GM06990 (cell line): ENCODE measurements at regions not wholly inside any gene's neighbourhood (a gene's known extent, or its start where the extent isn't known, plus 50 kb on each side); places are given as distances from the start of the nearest gene placed in this dataset.

ENCODE experiments used
- DNase-seq: peaks from one replicate; pipeline ENCODE4 v3.0.0-alpha.2; 2011; ENCODE audit not compliant: insufficient read length; ENCODE audit errors: extremely low read depth
- H3K27me3 ChIP-seq: replicated peaks from 2 replicates; pipeline ENCODE4 v1.6.0; 2011; ENCODE audit warnings: low read length; ENCODE audit not compliant: control insufficient read depth, insufficient read depth
- H3K36me3 ChIP-seq: 2 replicates; pipeline ENCODE4 v1.5.1; 2011; ENCODE audit warnings: low read length; ENCODE audit not compliant: control insufficient read depth, insufficient read depth
- H3K4me3 ChIP-seq: replicated peaks from 2 replicates; pipeline ENCODE4 v1.5.1; 2011; ENCODE audit warnings: low read depth, mild to moderate bottlenecking, control low read depth, low read length
- TF ChIP-seq, protein P1 (sequence below): IDR thresholded peaks from 2 replicates; pipeline ENCODE4 v1.5.1; 2011; ENCODE audit warnings: low read length, control low read depth, mild to moderate bottlenecking, inconsistent platforms; ENCODE audit not compliant: insufficient read depth, poor library complexity, severe bottlenecking

DNA sequence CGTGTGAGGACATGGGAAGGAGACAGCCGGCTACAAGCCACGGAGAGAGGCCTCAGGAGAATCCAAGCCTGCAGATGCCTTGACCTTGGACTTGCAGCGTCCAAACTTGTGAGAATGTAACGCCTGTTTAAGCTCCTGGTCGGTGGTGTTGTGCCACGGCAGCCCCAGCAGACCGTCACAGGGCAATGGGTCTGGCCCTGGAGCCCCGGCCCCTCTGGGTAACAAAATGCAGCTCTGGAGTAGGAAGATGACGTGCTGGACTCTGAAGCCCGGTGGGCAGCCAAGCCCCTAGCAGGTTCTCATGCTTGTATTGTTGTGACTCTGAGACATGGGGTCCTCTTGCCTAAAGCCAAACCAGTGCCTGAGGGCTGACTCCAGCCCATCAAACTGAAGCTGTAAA, 174.7 kb downstream of the IRX2 start:
- H3K27me3 ChIP-seq, result no peaks in the 10 kb centered on the region
- TF ChIP-seq, protein P1, sequence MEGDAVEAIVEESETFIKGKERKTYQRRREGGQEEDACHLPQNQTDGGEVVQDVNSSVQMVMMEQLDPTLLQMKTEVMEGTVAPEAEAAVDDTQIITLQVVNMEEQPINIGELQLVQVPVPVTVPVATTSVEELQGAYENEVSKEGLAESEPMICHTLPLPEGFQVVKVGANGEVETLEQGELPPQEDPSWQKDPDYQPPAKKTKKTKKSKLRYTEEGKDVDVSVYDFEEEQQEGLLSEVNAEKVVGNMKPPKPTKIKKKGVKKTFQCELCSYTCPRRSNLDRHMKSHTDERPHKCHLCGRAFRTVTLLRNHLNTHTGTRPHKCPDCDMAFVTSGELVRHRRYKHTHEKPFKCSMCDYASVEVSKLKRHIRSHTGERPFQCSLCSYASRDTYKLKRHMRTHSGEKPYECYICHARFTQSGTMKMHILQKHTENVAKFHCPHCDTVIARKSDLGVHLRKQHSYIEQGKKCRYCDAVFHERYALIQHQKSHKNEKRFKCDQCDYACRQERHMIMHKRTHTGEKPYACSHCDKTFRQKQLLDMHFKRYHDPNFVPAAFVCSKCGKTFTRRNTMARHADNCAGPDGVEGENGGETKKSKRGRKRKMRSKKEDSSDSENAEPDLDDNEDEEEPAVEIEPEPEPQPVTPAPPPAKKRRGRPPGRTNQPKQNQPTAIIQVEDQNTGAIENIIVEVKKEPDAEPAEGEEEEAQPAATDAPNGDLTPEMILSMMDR, result no peak
- H3K4me3 ChIP-seq, result no peak overlapping the region
- no peak for DNase-seq
- no peaks in the 10 kb centered on the region for H3K36me3 ChIP-seq

DNA sequence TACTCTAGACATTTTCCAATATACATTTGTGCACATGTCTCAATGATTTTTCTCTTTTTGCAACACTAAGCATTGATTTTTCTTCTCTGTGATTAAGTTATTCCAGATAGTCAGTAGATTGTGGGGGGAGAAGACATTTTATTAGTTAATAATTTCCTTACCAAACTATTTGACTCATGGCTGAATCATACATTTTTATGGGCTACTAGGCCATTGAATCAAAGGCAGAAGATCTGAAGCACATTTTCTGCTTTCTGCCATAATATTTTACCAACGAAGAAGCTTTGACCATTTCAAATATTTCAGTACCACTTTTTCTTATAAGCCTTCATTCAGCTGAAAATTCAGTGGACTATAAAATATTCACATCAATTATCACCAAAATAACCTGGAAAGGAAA, 175.6 kb downstream of the IRX2 start:
- Histone ChIP-seq H3K4me3 (no peak overlapping the region), H3K27me3 (no peaks in the 10 kb centered on the region), H3K36me3 (no peaks in the 10 kb centered on the region)
- TF ChIP-seq, protein P1, result no peak
- no peak for DNase-seq

DNA sequence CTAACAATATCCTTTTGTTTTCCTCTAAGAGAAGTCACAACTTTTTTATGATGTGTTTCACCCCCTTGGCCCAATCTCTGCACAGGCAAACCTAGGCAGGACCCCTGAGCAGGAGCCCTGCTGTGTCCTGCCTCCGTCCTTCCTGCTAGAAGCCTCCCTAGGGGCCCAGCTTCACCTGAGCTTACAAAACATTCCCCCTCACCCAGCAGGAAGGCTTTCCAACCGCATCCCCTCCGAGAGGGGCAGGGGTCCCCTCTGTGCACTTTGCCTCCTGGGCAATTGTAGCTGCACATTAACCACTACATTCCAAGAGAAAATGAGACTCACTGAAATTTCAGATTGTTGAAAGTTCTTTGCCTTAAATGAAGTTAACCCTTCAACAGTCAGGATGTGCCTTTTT, 176.2 kb downstream of the IRX2 start:
- no peaks in the 10 kb centered on the region for H3K36me3 ChIP-seq
- H3K27me3 ChIP-seq, result no peaks in the 10 kb centered on the region
- TF ChIP-seq, protein P1, result no peak
- no peak for DNase-seq
- H3K4me3 ChIP-seq, result no peak overlapping the region

DNA sequence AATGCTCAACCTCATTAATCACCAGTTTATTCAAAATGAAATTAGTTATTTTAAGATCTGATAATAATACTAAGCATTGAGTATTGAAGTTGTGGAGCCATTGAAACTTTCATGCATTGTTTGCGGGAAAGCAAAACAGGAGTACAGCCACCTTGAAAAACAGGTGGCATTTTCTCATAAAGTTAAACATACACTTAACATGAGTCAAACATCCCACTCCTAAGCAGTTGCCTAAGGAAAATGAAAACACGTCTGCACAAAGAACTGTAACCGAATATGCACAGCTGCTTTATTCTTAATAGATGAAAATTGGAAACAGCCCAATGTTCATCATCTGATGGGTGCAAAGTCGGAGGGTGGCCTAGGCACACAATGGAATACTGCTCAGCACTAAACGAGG, 177.3 kb downstream of the IRX2 start:
- no peak for DNase-seq
- H3K4me3 ChIP-seq, result no peak overlapping the region
- TF ChIP-seq, protein P1, result no peak
- H3K27me3 ChIP-seq, result no peaks in the 10 kb centered on the region
- H3K36me3 ChIP-seq, result no peaks in the 10 kb centered on the region

DNA sequence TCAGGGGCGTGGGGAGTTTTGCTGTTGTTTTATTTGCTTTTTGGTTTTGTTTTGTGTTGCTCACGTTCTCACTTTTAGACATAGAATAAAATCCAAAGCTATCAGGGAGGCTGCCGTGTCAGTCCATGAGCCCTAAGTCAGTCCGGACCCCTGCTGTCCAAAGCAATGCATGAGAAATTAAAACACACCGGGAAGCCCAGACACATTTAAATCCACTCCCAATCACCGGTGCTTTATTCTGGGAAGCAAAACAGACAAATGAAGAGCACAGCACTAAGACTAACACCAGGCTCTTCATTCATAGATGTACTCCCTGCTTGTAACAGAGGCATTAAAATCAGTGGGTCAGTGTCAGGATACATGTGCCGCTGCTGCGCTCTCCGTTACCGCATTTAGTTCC, 180.9 kb downstream of the IRX2 start:
- DNase-seq, result no peak
- H3K4me3 ChIP-seq, result no peak overlapping the region

More for the DNA sequence above, 180.9 kb downstream of the IRX2 start:
- H3K27me3 ChIP-seq, result no peaks in the 10 kb centered on the region
- H3K36me3 ChIP-seq, result no peaks in the 10 kb centered on the region
- TF ChIP-seq, protein P1, result no peak
